ENCODE measurements at regions not wholly inside any gene's neighbourhood (a gene's known extent, or its start where the extent isn't known, plus 50 kb on each side); places are given as distances from the start of the nearest gene placed in this dataset.

DNA sequence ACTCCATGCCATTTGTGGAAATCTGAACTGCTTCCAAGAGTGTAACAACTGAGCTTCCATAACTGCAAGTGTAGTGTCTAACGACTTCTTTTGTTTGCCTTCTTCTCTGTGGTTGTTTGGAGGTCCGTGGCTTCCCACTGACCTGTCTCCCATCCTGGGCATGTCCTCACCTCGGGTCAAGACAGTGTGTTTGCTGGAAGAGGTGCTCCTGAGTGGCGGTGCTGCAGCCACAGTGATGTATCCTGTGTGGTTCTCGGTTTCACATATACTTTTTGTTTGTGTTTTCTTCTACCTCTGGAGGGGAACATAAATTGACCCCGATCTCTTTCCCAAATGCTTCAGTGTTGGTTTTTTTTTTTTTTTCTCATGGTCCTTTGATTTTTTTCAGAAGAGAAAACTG is 84.7 kb upstream of the NPVF start:
- TF ChIP-seq POLR2A (IDR thresholded peaks at IDR 0.05) (no peak), CTCF (IDR thresholded peaks at IDR 0.05) (no peak)

Data from adrenal gland (tissue), 5 donors.